ENCODE measurements at regions not wholly inside any gene's neighbourhood (a gene's known extent, or its start where the extent isn't known, plus 50 kb on each side); places are given as distances from the start of the nearest gene placed in this dataset.

GRCh38 chr1:117261424-117261785, 50.7 kb upstream of the VTCN1 start:
- no peak for TF ChIP-seq CTCF (IDR thresholded peaks at IDR 0.05; ENCODE audit: insufficient read depth, low read length, poor library complexity, severe bottlenecking)
- TF ChIP-seq EZH2phosphoT487 (conservative IDR thresholded peaks at IDR 0.05; ENCODE audit: low read length): no peak

Data from SU-DHL-6 (cell line).